Muscle layer of duodenum (tissue), 2 donors: ENCODE measurements at regions not wholly inside any gene's neighbourhood (a gene's known extent, or its start where the extent isn't known, plus 50 kb on each side); places are given as distances from the start of the nearest gene placed in this dataset.

ENCODE experiments used
- H3K27ac ChIP-seq: one replicate; pipeline ENCODE4 v1.7.0; 2013; ENCODE audit warnings: mild to moderate bottlenecking, low read length
- H3K27me3 ChIP-seq: one replicate; pipeline ENCODE4 v1.7.0; 2013; ENCODE audit warnings: low read depth, mild to moderate bottlenecking, control low read depth, low read length
- H3K36me3 ChIP-seq, 2 donors: one replicate each; pipeline ENCODE4 v1.7.0; 2013; ENCODE audit warnings: low read length in 2 of 2, control low read depth in 1 of 2, mild to moderate bottlenecking in 1 of 2; ENCODE audit not compliant: insufficient read depth in 2 of 2, control insufficient read depth in 1 of 2
- H3K4me1 ChIP-seq, 2 donors: one replicate each; pipeline ENCODE4 v1.7.0; 2013; ENCODE audit warnings: low read length in 2 of 2, mild to moderate bottlenecking in 2 of 2, control low read depth in 1 of 2, moderate library complexity in 1 of 2; ENCODE audit not compliant: insufficient read depth in 2 of 2, control insufficient read depth in 1 of 2
- H3K4me3 ChIP-seq, 2 donors: one replicate each; pipeline ENCODE4 v1.7.0; 2013; ENCODE audit warnings: low read length in 2 of 2, low read depth in 1 of 2, mild to moderate bottlenecking in 1 of 2
- H3K9me3 ChIP-seq, 2 donors: one replicate each; pipeline ENCODE4 v1.7.0; 2013; ENCODE audit warnings: low read length in 2 of 2, control low read depth in 1 of 2, mild to moderate bottlenecking in 1 of 2; ENCODE audit not compliant: control insufficient read depth in 1 of 2
- donor health status: healthy.

DNA sequence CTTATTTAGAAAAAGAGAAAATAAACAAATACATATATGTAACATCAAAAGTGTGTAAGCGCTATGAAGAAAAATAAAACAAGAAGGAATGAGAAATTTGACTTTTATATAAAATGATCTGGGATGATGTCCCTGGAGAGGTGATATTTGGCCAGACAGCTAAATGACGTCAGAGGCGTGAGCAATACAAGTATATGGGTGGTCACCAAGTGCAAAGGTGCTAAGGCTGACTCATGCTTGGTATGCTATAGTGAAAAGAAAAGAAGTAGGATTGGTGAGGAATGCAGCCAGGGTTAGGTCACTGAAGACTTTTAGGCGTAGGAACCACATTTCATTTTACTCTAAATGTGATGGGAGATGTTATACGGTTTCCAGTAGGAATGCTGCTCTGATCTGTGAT, 1049.1 kb upstream of the TENM3 start:
- Histone ChIP-seq H3K36me3 (no peaks in the 10 kb centered on the region), H3K27ac (no peak overlapping the region), H3K4me1 (no peaks in the 10 kb centered on the region), H3K9me3 (no peaks in the 10 kb centered on the region), H3K27me3 (no peaks in the 10 kb centered on the region), H3K4me3 (no peak overlapping the region)

GRCh38 chr4:181200076-181200475, 1043.1 kb upstream of the TENM3 start:
- Histone ChIP-seq H3K9me3 (no peaks in the 10 kb centered on the region), H3K27me3 (no peaks in the 10 kb centered on the region), H3K27ac (no peak overlapping the region), H3K4me1 (no peaks in the 10 kb centered on the region), H3K36me3 (no peaks in the 10 kb centered on the region), H3K4me3 (no peak overlapping the region)

- H3K36me3 ChIP-seq = no peaks in the 10 kb centered on the region
- no peak overlapping the region for H3K4me3 ChIP-seq
- no peaks in the 10 kb centered on the region for H3K27me3 ChIP-seq
Measured at GRCh38 chr4:181202240-181202639, 1041.0 kb upstream of the TENM3 start.

GRCh38 chr4:181204109-181204508, 1039.1 kb upstream of the TENM3 start:
- Histone ChIP-seq H3K27ac (no peak overlapping the region), H3K27me3 (no peaks in the 10 kb centered on the region), H3K36me3 (no peaks in the 10 kb centered on the region), H3K9me3 (no peaks in the 10 kb centered on the region), H3K4me1 (no peaks in the 10 kb centered on the region), H3K4me3 (no peak overlapping the region)

More at GRCh38 chr4:181202240-181202639, 1041.0 kb upstream of the TENM3 start:
- no peaks in the 10 kb centered on the region for H3K4me1 ChIP-seq
- H3K9me3 ChIP-seq = no peaks in the 10 kb centered on the region
- H3K27ac ChIP-seq = no peak overlapping the region

- Histone ChIP-seq H3K27ac (no peak overlapping the region), H3K36me3 (no peaks in the 10 kb centered on the region), H3K27me3 (no peaks in the 10 kb centered on the region), H3K4me1 (peaks cover 0 to 3% of the 10 kb centered on the region in 2 donors), H3K4me3 (no peak overlapping the region), H3K9me3 (no peaks in the 10 kb centered on the region)
Measured at GRCh38 chr4:181213551-181213950, 1029.7 kb upstream of the TENM3 start.

DNA sequence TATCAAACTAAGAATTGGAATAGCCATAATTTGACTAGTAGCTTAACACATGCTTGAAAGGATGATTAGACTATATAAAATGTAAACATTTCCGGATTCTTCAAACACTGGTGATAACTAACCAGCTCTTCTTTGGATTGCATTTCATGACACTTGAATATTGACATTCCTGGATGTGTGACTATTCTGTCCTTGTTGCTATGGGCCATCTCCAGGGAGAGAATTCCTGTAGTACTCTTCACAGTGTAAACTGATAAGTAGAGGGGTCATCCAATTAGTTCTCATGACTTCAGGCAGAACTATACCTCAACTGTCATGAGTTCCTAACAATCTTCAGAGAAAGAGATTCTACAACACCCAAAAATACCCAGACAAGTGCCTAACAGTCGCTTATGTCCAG, 1026.7 kb upstream of the TENM3 start:
- Histone ChIP-seq H3K27me3 (no peaks in the 10 kb centered on the region), H3K4me1 (peaks cover 0 to 3% of the 10 kb centered on the region in 2 donors), H3K27ac (no peak overlapping the region), H3K9me3 (no peaks in the 10 kb centered on the region), H3K4me3 (no peak overlapping the region), H3K36me3 (no peaks in the 10 kb centered on the region)

DNA sequence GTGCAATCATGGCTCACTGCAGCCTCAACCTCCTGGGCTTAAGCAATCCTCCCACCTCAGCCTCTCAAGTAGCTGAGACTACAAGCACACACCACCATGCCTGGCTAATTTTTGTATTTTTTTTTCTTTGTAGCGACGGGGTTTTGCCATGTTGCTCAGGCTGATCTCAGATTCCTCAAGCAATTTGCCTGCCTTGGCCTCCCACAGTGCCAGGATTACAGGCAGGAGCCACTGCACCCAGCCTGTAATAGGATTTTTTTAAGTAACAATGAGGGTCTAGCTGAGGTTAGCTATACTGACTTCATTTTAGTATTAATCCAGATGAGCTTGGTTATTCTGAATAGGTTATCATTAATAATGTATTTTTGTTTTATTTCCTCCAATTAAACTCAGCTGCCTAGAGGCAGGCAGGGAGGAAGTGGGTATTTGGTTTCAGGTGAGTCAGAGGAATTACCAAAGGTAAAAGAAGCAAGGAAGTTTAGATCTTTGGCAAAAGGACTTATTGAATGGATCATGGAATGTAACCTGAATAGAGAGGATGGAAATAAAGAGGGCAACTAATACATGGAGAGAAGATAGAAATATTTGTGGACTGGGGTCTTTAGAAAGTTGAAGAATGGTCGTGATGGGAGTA, 1023.3 kb upstream of the TENM3 start:
- H3K4me3 ChIP-seq = no peak overlapping the region
- no peaks in the 10 kb centered on the region for H3K36me3 ChIP-seq
- no peaks in the 10 kb centered on the region for H3K9me3 ChIP-seq
- H3K27me3 ChIP-seq = no peaks in the 10 kb centered on the region
- no peaks in the 10 kb centered on the region for H3K4me1 ChIP-seq
- H3K27ac ChIP-seq = no peak overlapping the region

DNA sequence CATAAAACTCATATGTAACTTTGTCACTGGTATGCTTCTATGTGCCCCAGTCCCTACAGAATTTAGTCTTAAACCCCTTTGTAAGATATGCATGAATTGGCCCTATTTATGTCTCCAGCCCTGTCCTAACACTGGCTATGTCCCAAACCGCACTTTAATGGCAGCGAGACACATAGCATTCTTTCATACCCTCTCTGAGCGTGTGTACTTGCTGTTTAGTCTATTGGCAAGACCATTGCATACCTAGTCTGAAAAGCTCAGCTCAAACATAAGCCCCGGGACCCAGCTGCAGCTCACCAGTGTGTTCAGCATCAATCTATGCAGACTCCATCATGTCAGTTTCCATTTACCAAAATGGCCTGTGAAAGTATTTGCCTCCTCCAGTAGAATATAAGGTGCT, 1018.4 kb upstream of the TENM3 start:
- Histone ChIP-seq H3K27ac (no peak overlapping the region), H3K9me3 (no peaks in the 10 kb centered on the region), H3K4me3 (no peak overlapping the region), H3K4me1 (no peaks in the 10 kb centered on the region), H3K36me3 (no peaks in the 10 kb centered on the region), H3K27me3 (no peaks in the 10 kb centered on the region)

DNA sequence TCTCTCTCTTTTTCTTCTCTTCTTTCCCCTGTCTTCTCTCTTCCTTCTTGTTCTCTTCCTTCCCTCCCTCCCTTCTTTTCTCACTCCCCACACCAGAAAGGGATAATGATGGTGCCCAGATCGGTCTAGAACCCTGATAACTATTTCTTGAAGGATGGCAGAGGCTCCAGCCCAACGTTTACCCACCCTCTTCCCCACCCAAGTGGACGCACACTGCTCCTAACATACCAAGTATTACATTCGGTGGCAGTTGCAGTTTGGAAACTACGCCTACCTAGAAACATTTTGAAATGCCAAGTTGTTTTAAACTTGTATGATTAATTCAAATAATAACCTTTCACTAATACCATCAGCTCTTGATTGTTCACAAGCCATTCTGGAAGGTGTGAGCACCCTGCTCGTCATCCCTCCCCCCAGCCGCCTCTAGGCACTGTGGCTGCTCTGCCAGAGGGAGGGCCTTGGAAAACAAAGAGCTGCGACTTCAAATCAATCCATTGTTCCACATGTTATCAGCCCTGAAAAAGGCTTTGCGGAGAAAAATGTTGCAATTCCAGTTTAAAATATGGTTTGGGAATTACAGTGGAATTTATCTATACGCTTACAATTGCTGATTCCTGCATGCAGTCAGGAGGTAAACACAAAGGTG, 1017.5 kb upstream of the TENM3 start:
- Histone ChIP-seq H3K27me3 (no peaks in the 10 kb centered on the region), H3K9me3 (no peaks in the 10 kb centered on the region), H3K27ac (no peak overlapping the region)

GRCh38 chr4:181234951-181235680, 1008.1 kb upstream of the TENM3 start:
- Histone ChIP-seq H3K27me3 (no peaks in the 10 kb centered on the region), H3K9me3 (no peaks in the 10 kb centered on the region), H3K27ac (no peak overlapping the region), H3K4me3 (no peak overlapping the region), H3K4me1 (no peaks in the 10 kb centered on the region), H3K36me3 (no peaks in the 10 kb centered on the region)

More for the DNA sequence above, 1017.5 kb upstream of the TENM3 start:
- no peak overlapping the region for H3K4me3 ChIP-seq
- H3K4me1 ChIP-seq = no peaks in the 10 kb centered on the region
- no peaks in the 10 kb centered on the region for H3K36me3 ChIP-seq

GRCh38 chr4:181245326-181245725, 997.9 kb upstream of the TENM3 start:
- Histone ChIP-seq H3K27me3 (no peaks in the 10 kb centered on the region), H3K4me1 (no peaks in the 10 kb centered on the region), H3K36me3 (no peaks in the 10 kb centered on the region), H3K4me3 (no peak overlapping the region), H3K9me3 (no peaks in the 10 kb centered on the region), H3K27ac (no peak overlapping the region)
